Astrocyte of the cerebellum (primary cell): ENCODE measurements at regions not wholly inside any gene's neighbourhood (a gene's known extent, or its start where the extent isn't known, plus 50 kb on each side); places are given as distances from the start of the nearest gene placed in this dataset.

Experiments used
- DNase-seq: peaks from one replicate; pipeline ENCODE4 v3.0.0-alpha.2; 2011; ENCODE audit warnings: low read depth
- H3K4me3 ChIP-seq: 2 replicates; pipeline ENCODE4 v1.5.1; 2011; ENCODE audit warnings: mild to moderate bottlenecking, low read depth, low read length, moderate library complexity
- in situ Hi-C: cut with HindIII; loops from 2 replicates; pipeline ENCODE4 v1.10.0; 2017; ENCODE audit warnings: low sequenced_read_pairs
- TF ChIP-seq, protein P1 (sequence below): IDR thresholded peaks from 2 replicates; pipeline ENCODE4 v1.5.1; 2012; ENCODE audit warnings: low read length, low read depth, moderate library complexity, mild to moderate bottlenecking; ENCODE audit errors: missing control alignments

DNA sequence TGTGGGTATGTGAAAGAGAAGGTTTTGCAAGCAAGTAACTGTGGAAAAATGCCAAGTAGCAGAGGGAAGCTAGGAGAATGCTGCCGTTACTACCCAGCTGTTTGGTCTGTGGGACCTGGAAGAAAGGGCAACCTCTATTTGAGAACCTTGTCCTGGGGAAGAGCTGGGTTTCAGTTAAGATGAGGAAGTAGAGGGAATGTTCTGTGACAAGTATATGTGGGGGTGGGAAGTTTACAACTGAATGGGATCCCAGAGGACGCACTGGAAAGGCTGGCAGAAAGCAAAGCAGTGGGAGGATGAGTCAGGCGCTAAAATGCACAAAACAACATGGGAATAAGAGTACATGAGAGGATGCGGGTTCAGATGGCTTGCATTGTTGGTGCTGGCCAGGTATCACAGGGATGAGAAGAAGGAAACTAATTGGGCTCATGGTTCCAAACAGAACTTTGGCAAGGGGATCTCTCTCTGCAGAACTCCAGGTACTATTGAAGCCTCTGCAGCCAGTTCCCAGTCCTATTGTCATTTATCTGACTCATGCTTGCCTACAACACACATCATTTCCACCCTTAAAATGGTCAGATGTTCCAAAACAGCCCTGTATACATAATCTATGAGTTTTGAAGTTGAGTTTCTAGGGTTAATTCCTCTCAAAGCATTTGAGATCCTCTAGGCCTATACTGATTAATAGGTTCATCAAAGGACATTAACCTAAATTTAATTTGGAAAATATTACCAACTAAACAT, 88.5 kb upstream of the VAV3 start:
- TF ChIP-seq, protein P1, sequence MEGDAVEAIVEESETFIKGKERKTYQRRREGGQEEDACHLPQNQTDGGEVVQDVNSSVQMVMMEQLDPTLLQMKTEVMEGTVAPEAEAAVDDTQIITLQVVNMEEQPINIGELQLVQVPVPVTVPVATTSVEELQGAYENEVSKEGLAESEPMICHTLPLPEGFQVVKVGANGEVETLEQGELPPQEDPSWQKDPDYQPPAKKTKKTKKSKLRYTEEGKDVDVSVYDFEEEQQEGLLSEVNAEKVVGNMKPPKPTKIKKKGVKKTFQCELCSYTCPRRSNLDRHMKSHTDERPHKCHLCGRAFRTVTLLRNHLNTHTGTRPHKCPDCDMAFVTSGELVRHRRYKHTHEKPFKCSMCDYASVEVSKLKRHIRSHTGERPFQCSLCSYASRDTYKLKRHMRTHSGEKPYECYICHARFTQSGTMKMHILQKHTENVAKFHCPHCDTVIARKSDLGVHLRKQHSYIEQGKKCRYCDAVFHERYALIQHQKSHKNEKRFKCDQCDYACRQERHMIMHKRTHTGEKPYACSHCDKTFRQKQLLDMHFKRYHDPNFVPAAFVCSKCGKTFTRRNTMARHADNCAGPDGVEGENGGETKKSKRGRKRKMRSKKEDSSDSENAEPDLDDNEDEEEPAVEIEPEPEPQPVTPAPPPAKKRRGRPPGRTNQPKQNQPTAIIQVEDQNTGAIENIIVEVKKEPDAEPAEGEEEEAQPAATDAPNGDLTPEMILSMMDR = no peak
- DNase-seq = no peak
- no peak overlapping the region for H3K4me3 ChIP-seq
- in situ Hi-C loops = no loop called here

DNA sequence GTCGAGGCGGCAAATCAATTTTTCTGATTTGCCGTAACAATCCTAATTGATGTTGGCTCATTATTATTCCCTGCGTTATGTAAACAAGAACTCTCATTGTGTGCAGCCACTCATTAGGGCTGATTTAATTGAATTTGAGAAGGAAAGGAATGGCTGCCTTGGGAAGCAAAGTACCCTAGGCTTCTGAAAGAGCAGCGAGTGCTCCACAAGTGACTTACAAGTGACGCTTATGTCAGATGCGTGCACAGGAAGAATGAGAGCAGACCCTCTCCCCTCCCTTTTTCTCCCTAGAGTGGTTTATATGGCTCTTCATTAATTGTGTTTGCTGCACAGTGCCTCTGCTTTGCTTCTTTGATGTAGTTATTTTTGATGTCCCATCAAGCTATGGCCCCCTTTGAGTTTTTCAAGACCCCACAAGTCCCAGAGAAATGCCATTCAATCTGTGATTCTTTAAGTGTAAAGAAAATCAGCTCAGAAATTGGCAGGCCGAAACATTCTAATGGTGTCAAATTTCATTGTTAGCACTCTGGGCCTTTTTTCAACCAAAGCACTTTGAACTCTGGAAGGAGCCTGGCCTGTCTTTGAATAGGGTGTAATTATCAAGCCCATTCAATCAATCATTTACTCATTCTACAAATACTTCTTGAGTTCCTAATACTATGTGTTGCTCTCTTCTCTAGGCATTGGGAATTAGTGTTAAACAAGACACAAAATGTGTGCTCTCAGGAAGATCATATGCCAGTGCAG, 86.8 kb upstream of the VAV3 start:
- no peak for DNase-seq
- TF ChIP-seq, protein P1 = no peak
- in situ Hi-C loops = no loop called here
- H3K4me3 ChIP-seq = no peak overlapping the region

DNA sequence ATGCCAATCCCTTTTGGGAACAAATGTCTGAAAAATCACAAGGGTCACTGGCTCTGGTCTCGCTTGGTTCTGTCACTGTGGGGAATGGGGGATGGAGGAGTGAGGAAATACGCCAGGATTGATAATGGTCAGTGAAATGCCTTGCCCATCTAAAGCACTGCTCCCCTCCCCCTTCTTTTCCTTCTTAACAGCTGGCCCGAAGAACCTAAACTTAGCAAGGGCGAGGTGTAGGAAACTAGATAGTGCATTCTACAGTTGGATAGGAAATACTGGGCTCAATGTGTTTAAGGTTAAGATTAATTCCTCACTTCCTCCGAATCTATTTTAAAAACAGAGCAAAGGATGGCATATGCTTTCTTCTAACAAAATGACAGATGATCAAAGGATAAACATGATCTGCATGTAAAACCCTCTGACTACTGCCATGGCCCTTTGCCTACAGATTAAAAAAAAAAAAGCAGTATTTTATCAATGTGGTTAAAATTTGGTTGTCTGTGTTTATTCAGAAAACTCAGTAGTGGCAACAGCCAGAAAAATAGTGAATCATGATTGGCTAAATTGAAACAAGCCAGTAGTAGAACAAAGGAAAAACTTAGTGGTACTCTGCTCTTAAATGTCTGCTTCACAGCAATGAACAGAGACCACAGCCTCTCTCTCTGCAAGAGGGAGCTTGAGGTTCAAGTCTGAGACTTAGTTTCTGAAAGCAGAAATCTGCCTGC, 86.1 kb upstream of the VAV3 start:
- H3K4me3 ChIP-seq = no peak overlapping the region
- DNase-seq = no peak

DNA sequence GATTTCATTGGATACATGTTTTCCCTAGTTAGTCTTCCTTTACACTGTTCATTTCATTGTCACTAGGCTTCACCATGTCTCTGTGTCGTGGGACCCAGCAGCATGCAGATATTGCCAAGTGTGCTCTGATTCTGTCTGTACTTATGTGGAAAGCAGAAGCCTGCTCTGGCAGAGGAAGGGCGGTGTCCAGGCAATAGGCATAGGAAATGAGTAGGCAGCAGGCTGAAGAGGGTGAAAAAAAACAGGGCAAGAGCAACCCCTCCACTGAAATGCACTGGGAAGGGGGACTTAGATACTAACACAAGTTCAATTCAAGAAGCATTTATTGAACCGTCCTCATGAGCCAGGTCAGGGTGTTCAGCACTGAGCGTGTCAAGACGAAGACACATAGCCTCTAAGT, 85.2 kb upstream of the VAV3 start:
- in situ Hi-C loops = no loop called here
- no peak for DNase-seq
- TF ChIP-seq, protein P1 = no peak
- H3K4me3 ChIP-seq = no peak overlapping the region

More for the DNA sequence above, 86.1 kb upstream of the VAV3 start:
- in situ Hi-C loops = no loop called here
- TF ChIP-seq, protein P1 = no peak

DNA sequence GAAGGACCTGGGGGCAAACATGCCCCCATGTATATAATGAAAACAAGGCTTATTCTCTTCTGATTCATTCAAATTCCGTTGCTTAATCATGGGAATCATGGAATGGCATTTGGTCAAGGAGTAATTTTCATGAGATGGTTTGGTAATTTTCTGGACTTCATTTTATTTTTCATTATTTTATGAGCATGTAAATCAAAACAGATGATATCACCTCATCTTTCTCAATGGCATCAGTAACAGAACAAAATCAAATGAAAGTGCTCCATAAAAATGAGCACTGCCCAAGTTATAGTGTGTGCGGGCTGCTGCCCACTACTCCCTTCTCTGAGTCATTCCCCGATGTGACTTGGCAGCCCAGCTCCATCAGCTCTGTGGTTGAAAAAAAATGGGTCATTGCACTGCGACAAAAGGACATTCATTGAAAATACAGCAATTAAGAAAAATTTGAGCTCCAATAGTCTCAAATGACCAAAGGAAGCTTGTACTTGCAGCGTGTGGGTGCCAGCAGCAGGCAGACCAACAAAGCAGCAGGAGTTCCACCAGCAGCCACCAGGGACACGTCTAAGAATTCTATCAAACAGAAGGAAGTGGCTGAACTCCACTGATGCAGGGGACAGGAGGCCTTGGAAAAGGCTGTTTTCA, 84.3 kb upstream of the VAV3 start:
- H3K4me3 ChIP-seq = no peak overlapping the region
- TF ChIP-seq, protein P1 = peak; percentile 60
- in situ Hi-C loops = no loop called here
- DNase-seq = no peak

DNA sequence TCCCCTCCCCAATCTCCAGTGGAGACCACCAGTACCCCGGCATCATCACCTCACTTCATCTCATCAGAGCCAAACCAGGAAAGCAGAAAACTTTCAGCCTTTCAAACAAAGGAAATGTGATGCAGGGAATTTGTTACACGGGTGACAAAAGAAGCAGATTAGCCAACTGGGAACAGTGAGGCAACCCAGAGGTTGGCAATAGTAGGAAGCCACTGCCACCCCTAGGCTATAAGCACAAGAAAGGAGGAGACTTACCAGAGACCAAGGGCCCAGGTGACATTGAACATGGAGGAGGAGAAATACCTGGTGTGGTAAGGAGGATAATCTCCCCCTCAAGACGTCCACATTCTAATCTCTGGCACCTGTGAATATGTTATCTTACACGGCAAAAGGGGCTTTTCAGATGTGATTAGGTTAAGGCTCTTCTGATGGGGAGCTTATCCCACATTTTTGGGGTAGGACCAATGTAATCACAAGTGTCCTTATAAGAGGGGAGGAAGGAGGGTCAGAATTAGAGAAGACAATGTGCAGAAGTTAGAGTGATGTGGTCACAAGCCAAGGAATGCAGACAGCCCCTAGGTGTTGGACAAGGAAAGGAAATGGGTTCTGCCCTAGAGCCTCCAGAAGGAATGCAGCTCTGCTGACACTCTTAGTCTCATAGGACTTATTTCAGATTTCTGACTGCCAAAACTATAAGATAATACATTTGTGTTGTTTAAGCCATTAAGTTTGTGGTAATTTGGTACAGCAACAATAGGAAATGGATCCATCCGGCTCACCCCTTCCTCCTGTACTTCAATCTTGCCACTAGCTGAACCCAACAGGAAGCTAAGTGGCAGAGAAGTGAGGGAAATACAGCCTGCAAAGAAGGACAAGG, 83.6 kb upstream of the VAV3 start:
- in situ Hi-C loops = no loop called here
- no peak overlapping the region for H3K4me3 ChIP-seq
- TF ChIP-seq, protein P1 = no peak
- no peak for DNase-seq
